HG02970 (cell line): ENCODE measurements at regions not wholly inside any gene's neighbourhood (a gene's known extent, or its start where the extent isn't known, plus 50 kb on each side); places are given as distances from the start of the nearest gene placed in this dataset.

Experiments
- ATAC-seq: cut with Tn5 transposase; IDR thresholded peaks from one replicate; pipeline ENCODE4 v1.9.1; 2021; ENCODE audit warnings: mild to moderate bottlenecking, moderate library complexity, moderate number of reproducible peaks; ENCODE audit not compliant: unreplicated experiment, low FRiP score

GRCh38 chr11:30153008-30153407, 77.8 kb upstream of the FSHB start:
- no peak for ATAC-seq

- no peak for ATAC-seq
Observed at GRCh38 chr11:30155428-30155827, 75.4 kb upstream of the FSHB start.

GRCh38 chr11:30159546-30159945, 71.3 kb upstream of the FSHB start:
- no peak for ATAC-seq

GRCh38 chr11:30165652-30166051, 65.2 kb upstream of the FSHB start:
- no peak for ATAC-seq

- no peak for ATAC-seq
Observed at GRCh38 chr11:30171661-30172060, 59.2 kb upstream of the FSHB start.

- ATAC-seq = no peak
Observed at GRCh38 chr11:30172158-30172557, 58.7 kb upstream of the FSHB start.

GRCh38 chr11:30172883-30173311, 57.9 kb upstream of the FSHB start:
- no peak for ATAC-seq

- ATAC-seq = no peak
Observed at GRCh38 chr11:30174265-30175020, 56.4 kb upstream of the FSHB start.
